Psoas muscle (tissue), 7 donors: ENCODE measurements at regions not wholly inside any gene's neighbourhood (a gene's known extent, or its start where the extent isn't known, plus 50 kb on each side); places are given as distances from the start of the nearest gene placed in this dataset.

Experiments
- ATAC-seq, 4 donors: fragments of 200-7000 bp; cut with Tn5 transposase; one replicate each; pipeline ENCODE4 v1.9.1; 2020; ENCODE audit warnings: moderate library complexity in 3 of 4, mild to moderate bottlenecking in 2 of 4
- DNase-seq, 2 donors: peaks; one replicate each; pipeline ENCODE4 v3.0.0-alpha.2; 2020
- H3K27ac ChIP-seq: fragments of 200-600 bp; one replicate; pipeline ENCODE4 v1.8.0; 2022
- H3K27me3 ChIP-seq, 3 donors: fragments of 200-600 bp in 1 of 3; one replicate each; pipeline versions ENCODE4 v1.6.1 to v1.8.0; 2013 to 2022; ENCODE audit warnings: low read length in 2 of 3, mild to moderate bottlenecking in 2 of 3, moderate library complexity in 1 of 3; ENCODE audit not compliant: insufficient read depth in 3 of 3
- H3K36me3 ChIP-seq, 2 donors: fragments of 200-600 bp in 1 of 2; one replicate each; pipeline versions ENCODE4 v1.6.1 to v1.8.0; 2013 to 2022; ENCODE audit warnings: low read depth in 1 of 2, mild to moderate bottlenecking in 1 of 2, moderate library complexity in 1 of 2; ENCODE audit not compliant: insufficient read depth in 1 of 2
- H3K4me1 ChIP-seq: fragments of 200-600 bp; one replicate; pipeline ENCODE4 v1.8.0; 2022
- H3K4me3 ChIP-seq: fragments of 200-600 bp; one replicate; pipeline ENCODE4 v1.8.0; 2022; ENCODE audit warnings: mild to moderate bottlenecking
- H3K9me3 ChIP-seq: fragments of 200-600 bp; one replicate; pipeline ENCODE4 v1.8.0; 2022
- CTCF ChIP-seq: fragments of 200-600 bp; IDR thresholded peaks from one replicate; pipeline ENCODE4 v1.8.0; 2022; ENCODE audit warnings: antibody characterized with exemption
- WGBS, 3 donors: extraction: QIAGEN DNeasy Blood & Tissue Kit; methylation state at CpG; one replicate each; pipeline versions ENCODE4 v1.1.6 to v1.1.7; 2013; 5-methylcytosine and 5-hydroxymethylcytosine counted together
- intact Hi-C, 2 donors: fragments of 100-400 bp; cut with DNase I; formaldehyde crosslinking; loops; one replicate each; pipeline versions ENCODE4 v1.11.0 to v1.14.2; 2022
- donor health status: healthy with polysubstance abuse.
- donor health status: DM: no; HTN: no; CAD: no; lungs with moderate emphysema.
- donor health status: Bipolar disorder and iron deficiency.
- donor health status: healthy.
- donor health status: DM: yes; HTN: yes; CAD: no.
- donor health status: DM: no; HTN: no; CAD: no.
- donor health status: DM: yes; HTN: yes; CAD: no.

- Histone ChIP-seq H3K27ac (no peak overlapping the region), H3K4me1 (no peaks in the 10 kb centered on the region), H3K9me3 (no peaks in the 10 kb centered on the region), H3K4me3 (no peak overlapping the region), H3K27me3 (no peaks in the 10 kb centered on the region), H3K36me3 (no peaks in the 10 kb centered on the region)
- DNase-seq (no peak), ATAC-seq (no peak)
- intact Hi-C loops: no loop called here
- TF ChIP-seq CTCF: no peak
- 38 to 49% (median 42%) methylated on average over 2 of the region's 2 CpGs for WGBS, 3 donors
These were observed 913.9 kb upstream of the NDST4 start for GRCh38 chr4:116027311-116027710.

- peaks cover 7% of the 10 kb centered on the region for H3K9me3 ChIP-seq
- no peak for TF ChIP-seq CTCF
- DNase-seq: no peak
- WGBS, 3 donors: 25 to 57% (median 50%) methylated on average over 1 of the region's 1 CpG
- intact Hi-C loops: no loop called here
- H3K27ac ChIP-seq: no peak overlapping the region
- no peak overlapping the region for H3K4me3 ChIP-seq
- no peaks in the 10 kb centered on the region for H3K36me3 ChIP-seq
- no peaks in the 10 kb centered on the region for H3K4me1 ChIP-seq
- no peak for ATAC-seq
- no peaks in the 10 kb centered on the region for H3K27me3 ChIP-seq
These were observed 911.7 kb upstream of the NDST4 start for GRCh38 chr4:116024954-116025708.

- WGBS, 3 donors: 78 to 95% (median 94%) methylated on average over 5 of the region's 5 CpGs
- no peak for TF ChIP-seq CTCF
- Histone ChIP-seq H3K9me3 (peaks cover 9% of the 10 kb centered on the region), H3K27ac (no peak overlapping the region), H3K4me3 (no peak overlapping the region), H3K4me1 (no peaks in the 10 kb centered on the region), H3K36me3 (no peaks in the 10 kb centered on the region), H3K27me3 (no peaks in the 10 kb centered on the region)
- intact Hi-C loops: no loop called here
- no peak for DNase-seq
- ATAC-seq: no peak
These were observed 909.6 kb upstream of the NDST4 start for GRCh38 chr4:116023049-116023448.

GRCh38 chr4:116020141-116020722 is 906.8 kb upstream of the NDST4 start:
- DNase-seq: no peak
- intact Hi-C loops: no loop called here

More at GRCh38 chr4:116020141-116020722, 906.8 kb upstream of the NDST4 start:
- WGBS, 3 donors: 82 to 86% (median 84%) methylated on average over 4 of the region's 4 CpGs
- Histone ChIP-seq H3K9me3 (peaks cover 14% of the 10 kb centered on the region), H3K27me3 (no peaks in the 10 kb centered on the region), H3K4me3 (no peak overlapping the region), H3K36me3 (no peaks in the 10 kb centered on the region), H3K4me1 (no peaks in the 10 kb centered on the region), H3K27ac (no peak overlapping the region)
- no peak for ATAC-seq
- no peak for TF ChIP-seq CTCF
